ENCODE measurements at regions not wholly inside any gene's neighbourhood (a gene's known extent, or its start where the extent isn't known, plus 50 kb on each side); places are given as distances from the start of the nearest gene placed in this dataset.
"Not testable (repeated sequence)": the region's sequence is repeated elsewhere in the genome, so short reads cannot be mapped to it uniquely, and the experiment has no call there.

DNA sequence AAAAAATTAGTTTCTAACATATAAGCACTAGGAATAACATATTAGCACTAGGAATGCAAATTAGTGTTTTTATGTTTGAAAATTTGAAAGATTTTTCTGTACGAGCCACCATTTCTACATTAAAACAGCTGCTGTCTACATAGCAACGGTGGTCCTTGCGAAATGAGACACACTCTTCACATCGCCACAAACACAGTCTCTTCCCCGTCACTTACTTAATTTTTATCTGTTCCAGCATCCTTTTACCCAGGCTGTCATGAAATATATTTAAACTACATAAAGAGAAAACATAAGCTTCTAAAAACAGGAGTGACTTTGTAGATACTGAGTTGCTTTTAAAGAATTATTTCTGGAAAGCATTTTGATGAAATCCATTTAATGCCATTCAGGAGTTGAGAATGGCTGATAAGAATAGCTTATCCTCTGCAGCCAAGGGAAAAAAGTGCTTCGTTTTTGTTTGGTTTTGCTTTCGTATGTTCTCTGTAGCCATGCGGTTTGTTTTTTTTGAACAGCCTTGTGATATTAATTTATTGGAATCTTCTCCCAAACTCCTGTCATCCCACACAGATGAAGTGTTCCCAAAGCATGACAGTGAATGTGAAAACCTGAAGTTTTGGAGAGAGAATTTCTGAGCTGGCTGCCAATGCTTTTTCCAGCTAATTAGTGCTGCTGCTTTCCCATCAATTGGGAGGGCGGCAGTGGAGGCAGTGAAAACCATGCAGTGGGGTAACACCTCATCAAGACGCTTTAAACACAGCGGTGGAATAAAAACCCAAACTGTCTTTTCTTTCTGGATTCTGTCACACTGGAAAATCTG, 603.7 kb upstream of the ADARB2 start:
- DNase-seq (ENCODE audit: low spot score), result no peak

DNA sequence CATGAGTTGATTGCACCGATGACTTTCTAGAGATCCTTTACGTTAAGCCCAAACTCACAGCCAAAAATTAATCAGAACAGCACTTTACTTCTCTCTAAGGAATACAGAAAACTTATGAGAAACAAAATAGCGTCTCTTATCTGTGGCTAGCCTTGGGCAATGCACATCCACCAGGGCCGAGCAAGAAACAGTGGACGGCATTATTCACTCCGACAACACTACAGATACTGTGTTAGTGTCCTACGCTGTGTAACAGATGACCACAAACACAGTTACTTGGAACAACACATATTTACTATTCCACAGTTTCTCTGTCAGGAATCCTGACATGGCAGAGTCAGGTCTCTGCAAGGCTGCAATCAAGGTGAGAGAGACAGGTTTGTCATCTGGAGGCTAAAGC, 598.3 kb upstream of the ADARB2 start:
- no peak for DNase-seq (ENCODE audit: low spot score)

DNA sequence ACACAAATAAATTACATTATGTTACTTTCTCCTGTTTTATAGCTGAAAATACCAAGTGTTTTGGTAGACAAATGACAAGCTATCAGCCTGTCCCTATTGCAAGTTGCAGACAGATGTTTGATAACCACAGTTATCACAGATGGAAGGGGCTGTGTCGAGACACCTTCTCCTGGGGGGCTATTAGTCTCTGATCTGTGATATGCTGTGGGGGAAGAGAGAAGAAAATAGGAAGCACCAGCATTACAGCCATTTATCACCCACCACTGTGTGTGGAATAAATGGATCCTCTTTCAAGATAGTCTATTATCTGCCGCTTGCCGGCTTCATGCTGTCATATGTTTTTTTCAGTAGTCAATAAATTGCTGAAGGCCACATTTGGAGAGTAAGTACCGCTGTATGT, 597.2 kb upstream of the ADARB2 start:
- DNase-seq (ENCODE audit: low spot score), result no peak

DNA sequence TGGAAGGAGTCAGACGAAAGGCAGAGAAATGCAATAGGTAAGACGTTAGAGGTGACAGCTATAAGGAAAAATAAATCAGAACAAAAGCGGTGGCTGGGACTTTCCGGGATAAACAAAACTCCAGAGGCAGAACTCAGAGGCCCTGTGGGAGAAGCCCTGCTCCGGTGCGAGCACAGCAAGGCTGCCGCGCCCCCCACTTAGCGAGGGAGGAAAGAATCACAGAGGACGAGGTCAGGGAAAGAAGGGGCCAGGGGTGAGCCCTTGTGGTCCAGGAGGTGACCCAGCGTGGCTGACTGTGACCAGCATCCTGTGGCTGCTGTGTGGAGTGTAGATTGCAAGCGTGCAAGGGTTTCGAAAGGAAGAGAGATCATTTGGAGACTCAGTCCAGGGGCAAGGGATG, 591.8 kb upstream of the ADARB2 start:
- no peak for DNase-seq (ENCODE audit: low spot score)

DNA sequence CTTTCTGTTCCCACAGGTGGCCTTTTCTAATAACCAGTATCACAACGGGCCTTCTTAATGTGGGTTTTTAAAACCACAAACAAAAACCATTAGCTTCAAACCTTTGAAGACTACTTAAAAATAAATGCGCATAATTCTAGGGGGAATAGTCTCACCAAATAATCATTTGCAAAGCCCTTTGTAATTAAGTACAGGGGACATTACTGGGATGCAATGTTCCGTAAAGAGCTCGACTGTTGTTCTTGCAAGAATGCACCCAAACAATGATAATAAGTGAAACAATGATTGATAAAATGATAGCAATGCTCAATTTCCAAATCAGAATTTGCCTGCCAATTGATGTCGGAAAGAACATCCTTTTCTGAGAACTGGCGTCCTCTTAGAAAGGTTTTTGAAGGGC, 589.1 kb upstream of the ADARB2 start:
- no peak for DNase-seq (ENCODE audit: low spot score)

DNA sequence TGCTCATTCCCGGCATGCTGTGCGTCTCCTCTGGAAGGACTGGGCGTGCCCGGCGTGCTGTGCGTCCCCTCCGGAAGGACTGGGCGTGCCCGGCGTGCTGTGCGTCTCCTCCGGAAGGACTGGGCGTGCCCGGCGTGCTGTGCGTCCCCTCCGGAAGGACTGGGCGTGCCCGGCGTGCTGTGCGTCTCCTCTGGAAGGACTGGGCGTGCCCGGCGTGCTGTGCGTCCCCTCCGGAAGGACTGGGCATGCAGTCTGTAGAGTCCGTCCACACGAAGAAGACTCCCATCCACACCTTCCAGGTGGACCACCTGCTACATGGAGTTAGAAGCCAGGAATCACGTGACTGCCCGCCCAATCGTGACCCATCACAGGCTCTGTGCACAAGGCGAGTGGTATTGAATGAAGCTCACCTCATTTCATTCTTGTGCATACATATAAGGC, 577.7 kb upstream of the ADARB2 start:
- not testable (repeated sequence) for DNase-seq (ENCODE audit: low spot score)

DNA sequence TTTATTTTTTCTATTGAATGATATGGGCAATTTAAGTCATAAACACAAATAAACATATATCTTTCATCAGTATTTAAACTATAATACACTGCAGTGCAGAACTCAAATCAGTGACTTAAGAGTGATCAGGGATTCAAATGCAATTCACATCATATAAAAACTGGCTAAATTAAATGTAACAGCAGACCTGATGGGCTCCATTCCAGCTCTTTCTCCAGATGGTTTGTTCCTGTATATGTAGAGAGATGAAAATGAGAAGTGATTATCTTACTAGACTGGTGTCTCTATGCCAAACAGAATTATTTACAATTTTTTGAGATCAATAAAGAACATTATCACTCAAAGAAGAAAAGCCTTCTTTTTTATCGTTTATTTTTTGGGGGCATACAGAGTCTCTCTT, 568.8 kb upstream of the ADARB2 start:
- DNase-seq (ENCODE audit: low spot score), result no peak

DNA sequence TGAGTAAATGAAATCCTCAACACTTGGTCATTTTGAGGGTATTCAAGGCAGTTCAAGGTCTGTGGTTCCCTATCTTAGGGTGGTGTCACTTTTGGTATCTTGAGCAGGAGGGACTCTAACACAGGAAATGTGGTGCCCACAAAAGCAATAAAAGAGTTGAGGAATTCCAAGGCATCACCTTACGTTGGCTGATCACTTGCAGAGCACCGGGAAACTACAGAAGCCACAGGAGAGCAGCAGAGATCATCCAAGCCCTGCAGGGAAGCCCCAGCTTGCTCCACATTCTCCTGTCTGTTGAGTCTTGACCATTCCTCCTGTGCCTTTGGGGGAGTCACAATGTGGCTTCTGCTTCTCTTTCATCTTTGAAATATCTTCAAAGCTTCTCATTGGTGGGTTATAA, 565.8 kb upstream of the ADARB2 start:
- DNase-seq (ENCODE audit: low spot score), result no peak

DNA sequence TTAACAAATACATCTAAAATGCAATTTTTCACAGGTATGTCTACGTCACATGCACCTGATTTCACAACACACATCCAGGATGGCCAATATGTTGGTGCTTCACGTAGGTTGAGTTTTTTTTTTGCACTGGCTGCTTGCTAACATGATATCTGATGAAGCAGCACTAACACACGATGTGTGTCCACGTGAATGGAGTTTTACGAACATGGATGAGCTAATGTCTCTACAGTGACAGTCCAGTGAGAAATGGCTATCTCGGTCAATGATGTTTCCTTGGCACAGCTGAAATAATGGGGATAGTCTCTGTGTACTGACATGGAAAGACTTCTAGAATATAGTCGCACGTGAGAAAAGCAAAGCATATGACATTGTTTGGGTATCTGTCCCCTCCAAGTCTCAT, 563.9 kb upstream of the ADARB2 start:
- DNase-seq (ENCODE audit: low spot score), result no peak

DNA sequence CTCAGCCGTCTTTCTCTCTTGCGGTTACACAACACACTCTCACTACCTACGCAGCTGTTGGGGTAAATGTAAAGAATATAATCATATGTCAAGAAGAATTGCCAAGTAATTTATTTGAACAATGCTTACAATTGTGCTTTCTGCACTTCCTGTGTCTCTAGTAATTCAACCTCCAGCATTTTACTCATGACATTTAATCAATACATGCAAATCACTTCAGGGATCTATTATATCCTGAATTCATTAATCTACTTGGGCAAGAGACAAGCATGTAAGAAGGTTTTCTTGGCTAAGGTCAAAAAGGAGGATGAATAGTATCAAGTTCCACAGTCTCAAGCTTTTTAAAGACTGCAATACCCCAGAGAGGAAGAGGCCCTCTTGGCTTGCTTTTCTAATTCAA, 562.9 kb upstream of the ADARB2 start:
- DNase-seq (ENCODE audit: low spot score), result no peak

DNA sequence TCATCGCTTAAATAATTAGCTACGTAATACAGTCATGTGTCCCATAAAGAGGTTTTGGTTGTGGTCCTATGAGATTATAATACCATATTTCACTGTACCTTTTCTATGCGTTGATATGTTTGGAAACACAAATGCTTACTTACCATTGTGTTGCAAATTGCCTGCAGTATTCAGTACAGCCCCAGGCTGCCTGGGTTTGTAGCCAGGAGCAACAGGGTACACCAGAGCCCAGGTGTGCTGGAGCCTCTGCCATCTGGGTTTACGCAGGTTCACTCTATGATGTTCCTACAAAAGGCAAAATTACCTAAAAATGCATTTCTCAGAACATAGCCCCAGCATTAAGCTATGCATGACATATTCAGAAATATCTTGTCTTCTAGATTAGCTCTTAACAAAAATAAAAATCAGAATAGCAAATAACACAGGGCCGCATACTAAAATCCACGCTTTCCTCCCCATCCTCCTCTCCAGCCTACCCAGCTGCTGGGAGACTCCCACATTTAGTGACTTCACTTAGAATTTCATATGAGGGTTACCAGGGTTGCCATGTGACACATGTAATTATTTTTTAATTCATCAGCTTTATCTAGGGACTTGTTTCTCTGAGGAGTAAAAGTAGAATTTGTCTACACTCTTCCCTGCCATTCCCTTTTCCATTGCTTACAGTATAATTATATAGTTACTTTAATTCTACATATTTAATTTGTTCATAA, 559.0 kb upstream of the ADARB2 start:
- no peak for DNase-seq (ENCODE audit: low spot score)

DNA sequence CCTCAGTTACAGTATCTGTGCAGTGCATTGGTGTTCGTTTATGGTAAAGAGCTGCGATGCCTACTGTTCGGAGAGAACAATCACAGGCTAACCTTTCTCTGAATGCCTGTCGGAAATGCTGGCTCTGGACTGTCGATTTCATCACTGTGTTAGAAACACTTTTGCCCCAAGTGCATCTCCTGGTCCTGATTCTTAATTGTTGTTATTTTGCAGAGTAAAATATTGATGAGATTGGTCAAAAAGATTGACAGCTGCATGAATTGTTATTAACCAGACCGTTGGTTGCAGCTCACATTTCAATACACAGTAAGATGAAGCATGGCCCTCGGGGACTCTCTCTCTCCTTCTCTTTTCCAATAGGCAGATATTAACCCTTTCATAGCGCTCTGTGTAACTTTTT, 557.4 kb upstream of the ADARB2 start:
- DNase-seq (ENCODE audit: low spot score), result no peak

DNA sequence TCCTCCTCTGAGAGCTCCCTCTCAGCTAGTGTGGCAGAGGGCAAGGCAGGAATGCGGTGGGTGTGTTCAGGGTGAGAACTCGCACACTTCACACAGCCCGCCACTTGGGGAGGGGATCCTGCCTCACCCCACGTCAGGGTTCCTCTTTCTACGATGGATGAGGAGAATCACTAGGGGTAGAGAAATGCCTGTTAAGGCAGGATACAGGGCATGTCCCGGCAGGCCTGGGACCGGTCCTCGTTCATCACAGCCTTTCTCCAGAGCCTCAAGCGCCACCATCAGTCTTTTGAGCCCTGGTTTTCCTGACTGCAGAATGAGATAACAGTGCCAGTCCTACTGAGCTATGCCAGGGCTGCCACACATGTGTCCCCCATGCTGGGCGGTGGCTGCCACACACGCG, 546.7 kb upstream of the ADARB2 start:
- DNase-seq (ENCODE audit: low spot score), result no peak

DNA sequence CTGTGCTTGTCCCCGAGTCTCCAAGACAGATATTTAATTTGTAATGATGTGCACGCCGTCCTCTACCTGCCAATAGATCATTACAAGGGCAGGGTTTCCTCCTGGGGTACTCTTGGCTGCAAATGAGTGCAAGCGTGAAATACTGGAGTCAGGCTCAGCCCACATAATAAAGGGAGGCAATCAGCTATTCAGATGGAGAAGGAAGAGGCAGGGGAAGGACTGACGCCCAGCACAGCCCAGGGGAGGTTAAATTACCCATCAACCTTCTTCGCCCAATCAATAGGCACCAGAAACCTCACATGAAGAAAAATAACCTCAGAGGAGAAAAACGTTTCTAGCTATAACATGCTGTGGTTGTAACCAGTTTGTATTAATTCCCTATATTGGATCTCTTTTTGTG, 544.9 kb upstream of the ADARB2 start:
- no peak for DNase-seq (ENCODE audit: low spot score)

DNA sequence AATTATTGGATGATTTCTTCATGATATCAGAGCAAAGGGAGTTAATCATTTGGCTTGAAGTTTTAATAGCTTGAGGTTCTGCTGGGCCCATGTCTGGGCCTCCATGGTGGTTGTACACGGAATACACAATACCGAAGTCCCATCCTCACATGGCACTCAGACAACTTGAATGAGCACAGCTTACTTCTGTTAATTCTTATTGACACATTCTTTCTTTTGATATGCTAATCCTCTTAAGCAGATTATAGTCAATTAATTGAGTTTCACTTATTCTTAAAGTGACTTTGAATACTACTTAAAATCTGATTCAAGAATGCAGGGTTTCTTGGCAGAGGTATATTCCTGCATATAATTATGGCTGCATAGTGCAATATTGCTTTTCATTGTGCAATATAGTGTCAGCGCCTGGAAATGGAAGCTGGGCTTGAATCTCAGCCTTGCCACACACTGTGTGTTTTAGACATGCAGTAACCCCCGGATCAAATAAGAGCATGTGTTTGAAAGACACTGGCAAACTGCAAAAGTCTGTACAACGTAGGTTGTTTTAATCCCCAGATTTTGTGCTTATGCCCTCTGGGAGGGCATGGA, 543.5 kb upstream of the ADARB2 start:
- no peak for DNase-seq (ENCODE audit: low spot score)

DNA sequence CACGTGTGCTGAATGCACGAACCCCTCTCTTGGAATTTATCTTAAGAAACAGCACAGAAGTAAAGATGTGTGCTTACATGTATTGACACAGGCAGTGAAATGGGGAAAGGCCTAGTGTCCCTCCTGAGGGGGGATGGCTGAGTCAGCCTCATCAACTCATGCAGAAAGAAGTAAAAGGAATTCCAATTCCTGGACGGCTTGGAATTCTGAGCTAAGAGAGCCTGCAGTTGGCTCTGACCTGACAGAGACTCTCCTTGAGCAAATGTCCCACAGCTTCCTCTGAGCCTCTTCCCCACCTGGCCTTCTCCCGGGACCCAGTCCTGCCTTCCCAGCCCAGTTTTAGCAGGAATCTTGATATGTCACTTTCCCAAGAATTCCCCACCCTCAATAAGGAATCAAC, 542.4 kb upstream of the ADARB2 start:
- no peak for DNase-seq (ENCODE audit: low spot score)

DNA sequence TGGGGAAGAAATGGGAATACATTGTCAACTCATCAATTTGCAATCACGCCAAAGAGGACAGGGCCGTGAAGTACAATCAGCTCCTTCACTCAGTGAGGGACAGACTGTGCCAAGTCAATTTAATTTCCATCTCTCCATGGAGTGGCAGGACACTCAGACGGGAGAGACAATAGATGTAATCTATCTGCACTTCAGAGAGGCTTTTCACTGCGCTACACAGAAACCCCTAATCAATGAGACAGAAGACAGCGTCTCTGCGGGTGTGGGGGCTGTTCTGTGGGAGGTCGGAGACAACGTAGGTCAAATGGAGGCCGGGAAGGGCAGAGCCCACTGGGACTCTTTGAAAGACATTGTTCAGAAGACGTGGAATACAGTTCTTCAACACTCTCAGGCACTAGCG, 541.0 kb upstream of the ADARB2 start:
- DNase-seq (ENCODE audit: low spot score), result no peak

DNA sequence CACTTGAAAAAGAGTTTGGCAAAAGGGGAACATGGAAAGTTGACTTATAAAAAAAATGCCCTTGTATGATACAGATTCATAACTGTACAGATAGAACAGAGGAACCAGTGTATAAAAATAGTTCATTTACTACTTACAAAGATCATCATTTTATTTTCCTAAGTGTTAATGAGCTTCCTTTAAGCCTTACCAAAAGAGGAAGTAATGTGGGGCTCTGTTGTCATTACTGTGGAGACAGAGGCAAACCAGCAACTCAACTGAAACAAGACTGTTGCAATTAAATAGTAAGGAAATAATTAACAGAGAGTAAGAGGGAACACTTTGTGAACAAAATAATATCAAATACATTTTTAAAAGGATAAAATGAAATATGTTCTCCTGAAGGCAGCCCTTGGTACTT, 526.2 kb upstream of the ADARB2 start:
- no peak for DNase-seq (ENCODE audit: low spot score)

DNA sequence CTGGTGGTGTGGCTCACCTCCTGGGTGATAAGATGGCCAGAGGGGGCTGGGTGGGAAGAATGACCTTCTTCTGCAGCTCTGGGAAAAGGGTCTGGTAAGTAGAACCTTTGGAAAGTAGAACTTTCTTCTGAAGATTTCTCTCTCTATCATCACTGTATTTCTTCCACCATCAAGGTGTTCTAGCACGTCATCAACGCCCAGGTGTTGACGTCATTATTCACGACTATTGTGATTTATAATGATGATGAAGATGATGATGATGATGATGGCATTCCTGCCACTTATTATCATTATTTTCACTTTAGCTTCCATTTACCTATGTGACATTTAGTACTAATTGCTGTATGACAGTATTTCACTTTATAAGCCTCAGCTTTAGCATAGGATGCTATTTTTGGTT, 525.6 kb upstream of the ADARB2 start:
- DNase-seq (ENCODE audit: low spot score), result no peak

DNA sequence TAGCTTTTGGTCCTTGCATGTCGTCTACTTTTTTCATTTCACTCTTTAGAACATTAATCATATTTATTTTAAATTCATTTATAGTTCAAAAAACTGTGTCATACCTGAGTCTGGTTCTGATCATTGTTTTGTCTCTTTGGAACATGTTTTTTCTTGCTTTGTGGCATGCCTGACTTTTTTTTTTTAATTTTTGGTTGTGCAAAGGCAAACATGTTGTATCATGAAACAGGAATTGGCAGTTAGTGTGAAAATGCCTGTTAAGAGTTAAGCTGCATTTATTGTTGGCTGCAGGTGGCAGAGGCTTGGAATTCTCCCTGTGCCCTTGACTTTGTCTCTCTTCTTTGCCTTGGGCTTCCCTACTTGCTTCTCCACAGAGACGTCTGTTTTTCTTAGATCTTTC, 525.0 kb upstream of the ADARB2 start:
- DNase-seq (ENCODE audit: low spot score), result no peak

DNA sequence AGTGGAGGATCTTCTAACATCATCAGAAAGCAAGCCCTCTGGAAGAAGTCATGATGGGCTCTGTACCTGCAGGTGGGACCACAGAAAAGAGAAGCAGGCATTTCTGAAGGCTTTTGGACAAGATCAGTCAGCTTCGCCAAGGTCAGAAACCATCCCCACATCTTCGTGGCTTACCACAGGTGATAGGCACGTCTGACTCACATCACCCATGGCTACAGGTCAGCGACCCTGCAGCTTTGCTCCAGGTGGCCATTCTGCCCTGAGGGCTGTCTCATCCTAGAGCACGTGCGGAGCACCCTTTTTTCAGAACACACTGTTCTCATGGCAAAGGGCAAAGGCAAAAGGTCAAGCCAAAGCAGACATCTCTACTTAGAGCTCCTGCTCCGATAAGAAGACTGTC, 518.9 kb upstream of the ADARB2 start:
- no peak for DNase-seq (ENCODE audit: low spot score)

DNA sequence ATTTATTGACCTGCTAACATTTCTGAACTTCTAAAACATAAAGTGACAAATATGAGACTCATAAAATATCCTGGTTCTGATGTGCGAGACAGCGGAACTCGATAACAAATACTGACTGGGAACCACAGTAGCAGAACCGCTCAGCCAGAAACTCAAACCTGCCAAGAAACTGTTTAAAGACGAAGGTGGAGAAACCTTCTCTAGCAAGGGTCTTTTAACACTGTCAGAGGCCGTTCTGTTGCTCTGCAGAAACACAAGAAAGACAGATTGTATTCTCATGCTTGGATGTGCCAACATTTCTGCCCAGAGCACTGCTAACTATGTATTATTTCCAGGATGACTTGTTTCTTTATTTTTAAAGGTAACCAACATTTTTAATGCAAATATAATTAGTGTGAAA, 514.8 kb upstream of the ADARB2 start:
- no peak for DNase-seq (ENCODE audit: low spot score)

DNA sequence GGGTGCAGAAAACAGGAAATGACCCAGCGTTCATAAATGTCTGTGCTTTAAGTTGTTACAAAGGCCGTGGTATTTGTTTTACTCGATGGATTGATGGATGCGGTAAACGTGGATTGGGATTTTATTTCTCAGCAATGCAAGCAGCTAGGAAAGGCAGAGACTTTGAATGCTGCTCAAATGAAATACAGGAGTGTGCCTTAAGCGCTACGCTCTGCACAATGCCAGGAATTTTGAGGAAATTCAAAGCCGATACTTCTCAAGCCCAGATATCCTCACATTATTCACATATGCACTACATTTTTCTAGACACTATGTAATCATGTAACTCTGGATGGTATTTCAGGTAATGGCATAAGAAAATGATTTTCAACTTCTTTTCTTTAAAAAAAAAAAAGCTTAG, 514.3 kb upstream of the ADARB2 start:
- no peak for DNase-seq (ENCODE audit: low spot score)
